ENCODE measurements at regions not wholly inside any gene's neighbourhood (a gene's known extent, or its start where the extent isn't known, plus 50 kb on each side); places are given as distances from the start of the nearest gene placed in this dataset.

GRCh38 chr6:40681622-40682021 is 94.5 kb upstream of the LRFN2 start:
- BruUV-seq (replicated peaks), result no TSS peak
- no peaks in the 10 kb centered on the region for H3K27me3 ChIP-seq (replicated peaks; ENCODE audit: insufficient read depth, low read depth, low read length, poor library complexity)
- ChIA-PET CTCF (no interaction called here), POLR2A (ENCODE audit: low non-redundant PET) (no interaction called here)
- TF ChIP-seq EZH2 (IDR thresholded peaks at IDR 0.05; ENCODE audit: borderline replicate concordance, low read depth, low read length, poor library complexity, severe bottlenecking), result no peak
- no peak for DNase-seq (ENCODE audit: low spot score)
- H3K9me3 ChIP-seq (ENCODE audit: low read depth, low read length, poor library complexity, severe bottlenecking), result no peaks in the 10 kb centered on the region
- H3K4me3 ChIP-seq (ENCODE audit: low read depth, low read length, poor library complexity, severe bottlenecking), result no peak overlapping the region
- intact Hi-C loops (cut with micrococcal nuclease; ENCODE audit: unreplicated experiment), result no loop called here
- H3K27ac ChIP-seq (ENCODE audit: low read depth, low read length, poor library complexity, severe bottlenecking), result no peak overlapping the region
- no peaks in the 10 kb centered on the region for H3K4me1 ChIP-seq (ENCODE audit: insufficient read depth, low read length, poor library complexity, severe bottlenecking)
- no peaks in the 10 kb centered on the region for H3K36me3 ChIP-seq (ENCODE audit: insufficient read depth, low read length, poor library complexity, severe bottlenecking)

GRCh38 chr6:40678941-40679340 is 91.8 kb upstream of the LRFN2 start:
- no TSS peak for BruUV-seq (replicated peaks)

GRCh38 chr6:40674170-40674569 is 87.0 kb upstream of the LRFN2 start:
- POLR2A ChIA-PET (ENCODE audit: low non-redundant PET), result no interaction called here
- DNase-seq (ENCODE audit: low spot score), result no peak
- no TSS peak for BruUV-seq (replicated peaks)
- Histone ChIP-seq H3K4me1 (ENCODE audit: insufficient read depth, low read length, poor library complexity, severe bottlenecking) (no peaks in the 10 kb centered on the region), H3K36me3 (ENCODE audit: insufficient read depth, low read length, poor library complexity, severe bottlenecking) (no peaks in the 10 kb centered on the region), H3K27ac (ENCODE audit: low read depth, low read length, poor library complexity, severe bottlenecking) (no peak overlapping the region), H3K27me3 (replicated peaks; ENCODE audit: insufficient read depth, low read depth, low read length, poor library complexity) (no peaks in the 10 kb centered on the region), H3K4me3 (ENCODE audit: low read depth, low read length, poor library complexity, severe bottlenecking) (no peak overlapping the region), H3K9me3 (ENCODE audit: low read depth, low read length, poor library complexity, severe bottlenecking) (no peaks in the 10 kb centered on the region)
- intact Hi-C loops (cut with micrococcal nuclease; ENCODE audit: unreplicated experiment), result no loop called here
- CTCF ChIA-PET, result interaction anchor here (0.8 kb wide), 1 partner anchor 1572 kb away, joined by 4 read pairs; no protein-coding TSS in a partner anchor
- TF ChIP-seq EZH2 (IDR thresholded peaks at IDR 0.05; ENCODE audit: borderline replicate concordance, low read depth, low read length, poor library complexity, severe bottlenecking), result no peak
- TF ChIP-seq, protein P1, sequence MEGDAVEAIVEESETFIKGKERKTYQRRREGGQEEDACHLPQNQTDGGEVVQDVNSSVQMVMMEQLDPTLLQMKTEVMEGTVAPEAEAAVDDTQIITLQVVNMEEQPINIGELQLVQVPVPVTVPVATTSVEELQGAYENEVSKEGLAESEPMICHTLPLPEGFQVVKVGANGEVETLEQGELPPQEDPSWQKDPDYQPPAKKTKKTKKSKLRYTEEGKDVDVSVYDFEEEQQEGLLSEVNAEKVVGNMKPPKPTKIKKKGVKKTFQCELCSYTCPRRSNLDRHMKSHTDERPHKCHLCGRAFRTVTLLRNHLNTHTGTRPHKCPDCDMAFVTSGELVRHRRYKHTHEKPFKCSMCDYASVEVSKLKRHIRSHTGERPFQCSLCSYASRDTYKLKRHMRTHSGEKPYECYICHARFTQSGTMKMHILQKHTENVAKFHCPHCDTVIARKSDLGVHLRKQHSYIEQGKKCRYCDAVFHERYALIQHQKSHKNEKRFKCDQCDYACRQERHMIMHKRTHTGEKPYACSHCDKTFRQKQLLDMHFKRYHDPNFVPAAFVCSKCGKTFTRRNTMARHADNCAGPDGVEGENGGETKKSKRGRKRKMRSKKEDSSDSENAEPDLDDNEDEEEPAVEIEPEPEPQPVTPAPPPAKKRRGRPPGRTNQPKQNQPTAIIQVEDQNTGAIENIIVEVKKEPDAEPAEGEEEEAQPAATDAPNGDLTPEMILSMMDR (conservative IDR thresholded peaks at IDR 0.05; ENCODE audit: low read depth, low read length), result no peak

More at GRCh38 chr6:40678941-40679340, 91.8 kb upstream of the LRFN2 start:
- no peaks in the 10 kb centered on the region for H3K36me3 ChIP-seq (ENCODE audit: insufficient read depth, low read length, poor library complexity, severe bottlenecking)
- H3K27me3 ChIP-seq (replicated peaks; ENCODE audit: insufficient read depth, low read depth, low read length, poor library complexity), result no peaks in the 10 kb centered on the region
- H3K4me1 ChIP-seq (ENCODE audit: insufficient read depth, low read length, poor library complexity, severe bottlenecking), result no peaks in the 10 kb centered on the region
- ChIA-PET POLR2A (ENCODE audit: low non-redundant PET) (no interaction called here), CTCF (no interaction called here)
- no peak overlapping the region for H3K4me3 ChIP-seq (ENCODE audit: low read depth, low read length, poor library complexity, severe bottlenecking)
- no peaks in the 10 kb centered on the region for H3K9me3 ChIP-seq (ENCODE audit: low read depth, low read length, poor library complexity, severe bottlenecking)
- no peak overlapping the region for H3K27ac ChIP-seq (ENCODE audit: low read depth, low read length, poor library complexity, severe bottlenecking)
- TF ChIP-seq EZH2 (IDR thresholded peaks at IDR 0.05; ENCODE audit: borderline replicate concordance, low read depth, low read length, poor library complexity, severe bottlenecking), result no peak
- TF ChIP-seq, protein P1 (conservative IDR thresholded peaks at IDR 0.05; ENCODE audit: low read depth, low read length), result no peak
- DNase-seq (ENCODE audit: low spot score), result no peak
- intact Hi-C loops (cut with micrococcal nuclease; ENCODE audit: unreplicated experiment), result no loop called here

DNA sequence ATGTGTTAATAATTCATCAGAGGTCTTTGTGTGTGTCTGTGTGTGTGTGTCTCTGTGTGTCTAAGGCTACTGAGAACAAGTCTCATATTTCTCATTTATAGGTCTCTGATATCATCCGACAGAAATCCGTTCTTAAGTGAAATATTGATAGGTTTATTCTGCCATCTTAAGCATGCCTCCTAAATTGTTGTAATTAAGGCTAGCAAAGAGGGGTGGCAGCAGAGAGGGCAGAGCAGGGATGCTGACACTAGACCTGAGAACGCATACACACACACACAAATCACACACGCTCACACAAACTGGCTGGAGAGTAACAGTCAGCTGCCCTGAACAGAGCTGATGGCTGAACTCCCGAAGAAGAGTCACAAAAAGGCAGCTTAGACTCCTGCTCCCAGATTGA is 84.9 kb upstream of the LRFN2 start:
- Histone ChIP-seq H3K27ac (ENCODE audit: low read depth, low read length, poor library complexity, severe bottlenecking) (no peak overlapping the region), H3K27me3 (replicated peaks; ENCODE audit: insufficient read depth, low read depth, low read length, poor library complexity) (no peaks in the 10 kb centered on the region), H3K9me3 (ENCODE audit: low read depth, low read length, poor library complexity, severe bottlenecking) (no peaks in the 10 kb centered on the region), H3K36me3 (ENCODE audit: insufficient read depth, low read length, poor library complexity, severe bottlenecking) (no peaks in the 10 kb centered on the region), H3K4me3 (ENCODE audit: low read depth, low read length, poor library complexity, severe bottlenecking) (no peak overlapping the region), H3K4me1 (ENCODE audit: insufficient read depth, low read length, poor library complexity, severe bottlenecking) (no peaks in the 10 kb centered on the region)
- ChIA-PET CTCF (no interaction called here), POLR2A (ENCODE audit: low non-redundant PET) (no interaction called here)
- no peak for TF ChIP-seq EZH2 (IDR thresholded peaks at IDR 0.05; ENCODE audit: borderline replicate concordance, low read depth, low read length, poor library complexity, severe bottlenecking)
- TF ChIP-seq, protein P1 (conservative IDR thresholded peaks at IDR 0.05; ENCODE audit: low read depth, low read length), result peak; percentile 33; the same call in 1 of the 2 replicates
- no peak for DNase-seq (ENCODE audit: low spot score)
- intact Hi-C loops (cut with micrococcal nuclease; ENCODE audit: unreplicated experiment), result no loop called here
- no TSS peak for BruUV-seq (replicated peaks)
